GM23338 (cell line): ENCODE measurements at regions not wholly inside any gene's neighbourhood (a gene's known extent, or its start where the extent isn't known, plus 50 kb on each side); places are given as distances from the start of the nearest gene placed in this dataset.

ENCODE experiments used
- POLR2AphosphoS5 ChIP-seq: IDR thresholded peaks from 2 replicates; pipeline ENCODE4 v1.6.1; 2016; ENCODE audit warnings: antibody characterized with exemption, low read depth
- TF ChIP-seq, protein P1 (sequence below), 2 experiments: fragments of 200-600 bp in 1 of 2; sonication (generic) in 1 of 2; conservative IDR thresholded peaks; 2 replicates each; pipeline versions ENCODE4 v1.5.1 to v1.6.1; 2016 to 2017; ENCODE audit warnings: antibody characterized with exemption in 2 of 2, low read depth in 2 of 2, mild to moderate bottlenecking in 2 of 2, moderate library complexity in 1 of 2

DNA sequence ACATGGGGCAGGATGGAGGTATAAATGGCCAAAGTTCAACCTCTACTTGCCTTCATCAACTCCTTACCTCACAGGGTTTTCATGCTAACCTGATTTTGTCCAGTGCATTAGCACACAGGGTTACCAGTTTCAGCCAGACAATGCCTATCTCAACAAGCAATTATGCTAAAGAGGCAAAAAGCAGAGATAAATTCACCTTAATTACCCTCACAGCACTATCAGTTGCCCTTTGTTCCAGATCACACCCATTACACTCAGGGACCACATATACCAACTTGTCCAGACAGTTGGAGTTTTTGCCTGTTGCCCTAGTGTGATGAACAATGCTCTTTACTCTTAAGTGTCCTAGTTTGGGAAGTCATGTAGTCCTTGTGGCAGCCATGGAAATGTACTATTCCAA lies 174.5 kb upstream of the MOCS1 start:
- TF ChIP-seq, protein P1, sequence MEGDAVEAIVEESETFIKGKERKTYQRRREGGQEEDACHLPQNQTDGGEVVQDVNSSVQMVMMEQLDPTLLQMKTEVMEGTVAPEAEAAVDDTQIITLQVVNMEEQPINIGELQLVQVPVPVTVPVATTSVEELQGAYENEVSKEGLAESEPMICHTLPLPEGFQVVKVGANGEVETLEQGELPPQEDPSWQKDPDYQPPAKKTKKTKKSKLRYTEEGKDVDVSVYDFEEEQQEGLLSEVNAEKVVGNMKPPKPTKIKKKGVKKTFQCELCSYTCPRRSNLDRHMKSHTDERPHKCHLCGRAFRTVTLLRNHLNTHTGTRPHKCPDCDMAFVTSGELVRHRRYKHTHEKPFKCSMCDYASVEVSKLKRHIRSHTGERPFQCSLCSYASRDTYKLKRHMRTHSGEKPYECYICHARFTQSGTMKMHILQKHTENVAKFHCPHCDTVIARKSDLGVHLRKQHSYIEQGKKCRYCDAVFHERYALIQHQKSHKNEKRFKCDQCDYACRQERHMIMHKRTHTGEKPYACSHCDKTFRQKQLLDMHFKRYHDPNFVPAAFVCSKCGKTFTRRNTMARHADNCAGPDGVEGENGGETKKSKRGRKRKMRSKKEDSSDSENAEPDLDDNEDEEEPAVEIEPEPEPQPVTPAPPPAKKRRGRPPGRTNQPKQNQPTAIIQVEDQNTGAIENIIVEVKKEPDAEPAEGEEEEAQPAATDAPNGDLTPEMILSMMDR (conservative IDR thresholded peaks at IDR 0.05; ENCODE audit: low read depth in 2 of 2): no peak
- TF ChIP-seq POLR2AphosphoS5: no peak
